GM19023 (cell line): ENCODE measurements at regions not wholly inside any gene's neighbourhood (a gene's known extent, or its start where the extent isn't known, plus 50 kb on each side); places are given as distances from the start of the nearest gene placed in this dataset.

ENCODE experiments used
- ATAC-seq: cut with Tn5 transposase; IDR thresholded peaks from one replicate; pipeline ENCODE4 v1.9.1; 2021; ENCODE audit warnings: mild to moderate bottlenecking, moderate library complexity; ENCODE audit not compliant: unreplicated experiment

DNA sequence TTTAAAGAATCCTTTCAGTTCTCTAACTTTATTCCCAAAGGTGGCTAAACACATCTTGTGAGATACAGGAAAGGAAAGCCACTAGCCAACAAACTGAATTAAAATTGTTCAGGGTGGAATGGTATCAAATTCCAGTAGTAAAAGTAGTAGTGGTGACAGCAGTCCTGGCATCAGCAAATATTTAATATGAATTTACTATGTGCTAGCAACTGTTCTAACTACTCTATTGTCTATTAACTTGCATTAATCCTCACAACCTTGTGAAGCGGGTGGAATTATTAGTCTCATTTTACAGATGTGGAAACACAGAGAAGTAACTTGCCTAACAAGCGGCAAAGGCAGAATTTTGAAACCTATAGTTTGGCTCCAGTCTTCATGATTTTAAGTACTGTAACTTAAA, 130.1 kb downstream of the KLF12 start:
- no peak for ATAC-seq

DNA sequence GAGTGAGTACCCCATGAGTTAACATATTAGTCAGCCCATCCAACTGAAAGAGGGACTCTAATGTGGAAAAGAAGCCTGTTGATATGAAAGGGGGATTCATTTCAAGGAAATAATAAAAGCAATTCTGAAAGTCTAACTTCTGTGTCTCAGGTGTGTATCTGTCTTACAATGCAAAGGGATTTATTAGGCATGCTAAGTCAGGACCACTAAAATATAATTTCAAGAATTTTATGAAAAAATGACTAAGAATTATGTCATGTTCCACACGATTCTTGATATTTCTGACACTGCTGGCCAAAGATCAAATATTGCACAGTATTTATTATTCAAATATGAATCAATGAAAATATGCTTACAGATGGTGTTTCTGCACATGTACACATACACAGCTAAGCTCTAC, 130.8 kb downstream of the KLF12 start:
- no peak for ATAC-seq

DNA sequence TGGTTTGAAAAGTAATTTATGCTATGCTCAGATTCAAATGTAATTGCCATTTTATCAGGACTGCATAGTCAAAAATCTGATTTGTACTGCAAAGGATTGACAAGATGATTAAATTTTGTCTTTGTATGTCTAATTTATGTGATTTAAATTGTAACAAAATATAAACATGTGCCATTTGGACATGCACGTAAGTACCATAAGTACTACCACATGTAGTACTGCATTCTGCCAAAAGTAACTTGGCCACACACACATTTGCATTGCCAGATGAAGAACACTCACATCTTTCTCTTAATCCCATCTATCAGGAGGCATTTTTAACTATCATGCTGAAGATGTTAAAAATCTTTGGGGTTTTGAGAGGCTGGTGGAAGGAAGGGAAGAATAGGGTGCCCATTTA, 133.3 kb downstream of the KLF12 start:
- ATAC-seq, result no peak

DNA sequence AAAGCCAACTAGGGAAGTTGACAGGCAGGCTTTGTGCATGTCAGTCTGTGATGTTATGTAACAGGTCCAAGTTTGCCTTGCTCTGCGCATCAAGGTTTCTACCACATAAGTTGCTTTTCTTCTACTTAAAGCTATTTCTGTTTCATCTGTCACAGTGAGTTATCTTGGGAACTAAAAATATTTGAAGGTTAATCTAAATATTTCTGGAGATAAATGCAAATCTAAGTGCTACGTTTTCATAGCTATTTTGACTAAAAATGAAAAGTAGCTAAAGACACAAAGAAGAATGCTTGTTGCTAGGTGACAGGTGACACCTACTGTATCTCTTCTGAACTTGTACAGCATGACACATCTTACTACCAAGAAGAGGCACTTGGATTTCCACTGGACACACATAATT, 135.6 kb downstream of the KLF12 start:
- peak; percentile 78 for ATAC-seq

DNA sequence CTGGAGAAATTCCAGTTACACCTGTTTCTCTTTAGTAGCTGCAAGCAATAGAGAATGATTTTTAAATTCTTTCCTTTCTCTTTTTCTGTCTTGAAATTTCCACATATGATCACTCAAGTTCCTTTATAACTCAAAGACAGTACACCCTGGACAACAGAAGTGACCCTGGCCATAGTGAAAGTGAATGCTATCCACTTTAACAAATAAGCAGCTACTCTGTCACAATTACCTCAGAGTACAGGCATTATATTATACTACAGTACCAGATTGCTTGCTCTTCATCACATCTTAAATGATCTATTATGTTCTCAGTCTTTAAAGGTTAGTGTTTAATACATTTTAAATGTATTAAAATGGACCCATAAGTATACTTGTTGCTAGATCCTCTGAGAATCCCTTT, 136.2 kb downstream of the KLF12 start:
- ATAC-seq, result no peak

DNA sequence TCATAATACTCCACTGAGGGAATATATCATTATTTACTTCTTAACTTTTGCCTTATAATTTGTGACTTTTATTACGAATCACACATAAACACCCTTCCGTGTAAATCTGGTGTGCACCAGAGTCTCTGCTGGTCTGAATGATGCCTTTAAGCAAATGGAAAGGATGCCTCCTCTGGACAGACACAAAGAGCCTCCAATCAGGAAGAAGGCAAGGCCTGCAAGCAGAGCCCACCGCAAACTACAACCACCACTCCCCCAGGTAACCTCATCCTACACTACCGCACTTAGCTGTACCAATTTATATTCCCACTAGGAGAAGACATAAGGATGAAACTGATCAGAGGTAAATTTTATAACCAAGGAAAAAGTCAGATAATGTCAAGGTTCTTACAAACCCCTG, 137.6 kb downstream of the KLF12 start:
- ATAC-seq, result no peak

DNA sequence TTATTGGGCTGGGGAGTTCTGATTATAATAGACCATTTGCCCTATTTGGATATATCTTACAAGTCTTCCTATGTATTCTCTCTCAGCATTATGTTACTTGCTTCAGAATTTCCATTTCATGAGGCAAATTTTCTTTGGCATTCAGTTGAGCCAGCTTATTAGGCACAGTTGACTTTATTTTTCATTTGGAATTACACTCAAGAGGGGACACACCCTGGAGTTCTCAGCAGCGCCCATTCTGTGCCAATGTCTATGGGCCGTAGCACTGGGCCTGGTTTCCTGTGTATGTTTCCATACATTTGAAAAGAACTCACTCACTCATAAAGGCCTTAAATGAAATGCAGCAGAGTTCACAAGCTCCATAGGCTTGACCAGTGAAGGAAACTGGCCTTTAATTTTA, 138.5 kb downstream of the KLF12 start:
- no peak for ATAC-seq

DNA sequence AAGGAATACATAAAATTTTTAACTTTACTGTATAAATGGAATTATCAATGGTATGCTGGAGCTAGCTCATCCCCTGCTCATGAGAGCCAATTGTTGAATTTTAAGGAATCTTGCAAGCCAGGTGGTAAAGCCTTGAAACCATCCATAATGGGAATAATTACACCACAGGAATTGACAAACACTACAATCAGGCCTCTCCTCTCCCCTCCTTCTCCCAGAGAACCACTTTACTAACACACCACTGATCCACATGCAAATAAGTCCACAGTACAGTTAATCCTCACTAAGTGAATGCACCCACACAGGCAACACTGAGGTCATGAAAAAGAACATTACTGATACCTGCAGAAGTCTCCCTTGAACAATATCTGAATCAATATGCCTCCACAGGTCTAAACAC, 140.5 kb downstream of the KLF12 start:
- no peak for ATAC-seq

DNA sequence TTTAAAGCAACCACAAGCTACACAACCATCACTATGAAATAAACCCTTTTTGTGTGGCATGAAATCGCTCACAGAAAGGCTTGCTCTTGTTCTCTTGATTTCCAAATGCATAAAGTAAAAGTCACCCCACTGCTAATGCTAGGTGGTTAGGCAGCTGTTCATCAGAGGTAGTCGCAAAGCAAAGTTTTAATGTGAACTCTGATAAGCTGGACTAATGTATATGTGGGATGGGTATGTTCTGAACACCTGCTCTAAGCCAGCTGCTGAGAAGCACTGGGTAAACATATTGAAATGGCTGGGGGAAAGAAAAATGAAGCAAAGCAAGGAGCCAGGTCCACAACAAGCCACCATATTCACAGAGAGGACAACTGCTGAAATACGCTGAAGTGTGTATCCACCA, 142.3 kb downstream of the KLF12 start:
- no peak for ATAC-seq

DNA sequence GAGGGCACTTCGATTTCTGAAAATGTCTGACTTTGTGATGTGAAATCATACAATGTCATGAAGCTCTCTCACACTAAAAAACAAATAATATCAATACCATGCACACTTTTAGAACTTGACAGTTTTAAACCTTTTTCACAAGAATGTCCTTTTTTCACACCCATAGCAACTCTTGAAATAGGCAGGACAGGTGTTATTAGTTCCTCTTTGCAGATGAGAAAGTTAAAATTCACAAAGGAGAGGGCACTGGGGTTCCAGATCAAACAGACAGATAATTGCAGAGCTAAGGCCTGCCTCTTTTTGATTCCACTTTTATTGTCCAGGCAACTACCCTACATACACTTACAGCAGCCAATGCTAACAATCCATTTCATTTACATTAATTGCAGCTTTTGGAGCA, 142.8 kb downstream of the KLF12 start:
- no peak for ATAC-seq

DNA sequence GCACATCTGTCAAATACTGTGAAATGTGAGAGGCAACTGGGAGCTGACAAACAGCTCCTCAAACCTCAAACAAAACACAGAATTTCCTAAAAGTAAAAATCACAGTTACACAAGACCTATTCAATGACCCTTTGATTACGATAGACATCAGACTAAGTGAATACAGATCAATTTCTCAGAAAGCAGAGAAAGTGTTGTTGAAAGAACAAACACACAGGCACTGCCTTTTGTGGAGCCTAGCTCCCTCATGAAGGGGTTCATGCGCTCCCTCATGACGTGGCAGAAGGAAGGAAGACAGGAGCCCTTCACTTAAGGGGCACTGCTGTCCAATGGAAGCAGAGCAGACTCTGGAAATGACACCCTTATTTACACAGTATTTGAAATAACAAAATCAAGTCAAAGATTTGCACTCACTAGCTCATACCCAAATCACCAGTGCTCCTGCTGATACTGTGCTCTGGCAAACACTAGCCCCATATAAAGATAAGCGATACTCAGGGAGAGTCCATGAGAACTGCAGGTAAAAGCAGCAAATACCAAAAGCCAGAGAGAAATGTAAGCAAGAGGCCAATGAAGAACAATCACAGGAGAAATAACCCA, 144.9 kb downstream of the KLF12 start:
- ATAC-seq, result no peak

DNA sequence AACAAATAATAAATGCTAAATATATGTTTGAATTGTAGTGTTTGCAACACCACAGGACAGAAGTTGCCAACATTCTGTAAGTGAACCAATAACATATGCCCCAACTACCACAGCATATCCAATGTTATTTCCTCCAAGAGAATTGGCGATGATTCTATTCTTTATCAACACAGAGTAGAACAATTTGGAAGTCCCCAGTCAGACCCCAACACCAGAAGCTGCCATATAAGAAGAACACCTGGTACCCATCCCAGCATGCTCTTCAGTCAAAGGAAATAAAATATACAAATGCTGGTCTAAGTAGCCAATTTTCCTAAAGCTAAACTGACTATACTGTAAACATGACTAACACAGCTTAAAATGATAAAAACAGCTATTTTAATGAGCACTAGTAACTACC, 145.7 kb downstream of the KLF12 start:
- no peak for ATAC-seq

DNA sequence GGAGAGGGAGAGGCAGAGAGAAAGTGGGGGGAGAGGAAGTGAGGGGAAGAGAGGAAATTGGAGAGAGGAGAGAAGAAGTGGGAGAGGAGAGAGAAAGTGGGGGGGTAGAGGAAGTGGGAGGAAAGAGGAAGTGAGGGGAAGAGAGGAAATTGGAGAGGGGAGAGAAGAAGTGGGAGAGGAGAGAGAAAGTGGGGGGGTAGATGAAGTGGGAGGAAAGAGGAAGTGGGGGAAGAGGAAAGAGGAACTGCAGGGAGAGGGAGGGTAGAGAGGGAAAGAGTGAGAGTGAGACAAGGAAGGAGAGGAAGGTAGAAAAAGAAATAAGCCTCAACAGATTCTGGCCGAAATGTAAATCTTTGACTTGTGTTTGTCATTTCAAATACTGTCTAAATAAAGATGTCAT, 146.6 kb downstream of the KLF12 start:
- ATAC-seq, result no peak

DNA sequence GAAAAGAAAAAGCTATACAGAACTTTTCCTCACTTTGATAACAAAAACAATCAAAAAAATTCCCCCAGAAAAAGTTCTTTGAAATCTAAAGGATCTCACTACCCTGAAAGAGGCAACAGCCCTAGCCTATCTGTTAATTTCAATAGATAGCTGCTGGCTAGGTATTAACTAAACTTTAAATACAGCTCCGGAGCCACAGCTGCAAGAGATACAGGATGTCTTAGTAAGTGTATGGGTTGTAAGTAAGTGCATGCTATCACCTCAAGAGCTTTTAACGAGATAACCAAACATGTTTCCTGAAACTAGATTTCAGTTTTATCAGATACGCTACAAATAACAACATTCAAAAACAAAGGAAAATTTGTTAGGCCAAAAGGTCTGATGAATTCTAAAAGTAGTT, 148.4 kb downstream of the KLF12 start:
- no peak for ATAC-seq

DNA sequence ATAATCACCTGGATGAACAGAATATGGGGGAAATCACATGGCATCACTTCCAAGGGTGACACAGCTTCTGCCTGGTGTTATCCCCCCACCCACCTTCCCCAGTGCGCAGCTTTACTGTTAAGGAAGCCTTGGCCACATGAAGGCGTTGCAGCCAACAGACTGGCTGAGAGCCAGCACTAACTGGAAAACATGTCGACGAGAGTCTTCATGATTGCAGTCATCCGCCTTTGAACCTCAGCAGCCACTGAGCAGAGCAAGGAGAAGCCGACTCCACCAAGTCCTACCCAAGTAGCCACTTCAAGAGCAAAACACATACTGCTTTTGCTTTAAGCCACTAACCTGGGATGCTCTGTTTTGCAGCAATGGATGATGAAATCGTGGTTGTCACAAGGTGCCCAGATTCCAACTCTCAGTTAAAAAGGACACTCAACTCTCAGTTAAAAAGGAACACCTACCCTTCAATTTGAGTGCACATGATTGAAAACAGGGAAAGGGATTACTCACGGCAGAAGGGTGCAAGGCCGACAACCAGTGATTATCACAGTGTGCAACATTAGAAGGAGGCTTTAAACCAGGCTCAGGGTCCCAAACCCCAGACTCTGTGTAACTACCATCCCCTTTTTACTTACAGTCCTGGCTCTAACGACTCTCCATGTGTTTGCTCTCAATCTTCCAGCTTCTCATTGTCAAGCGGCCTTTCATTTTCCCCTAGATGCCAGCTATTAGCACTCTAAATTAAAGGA, 149.1 kb downstream of the KLF12 start:
- no peak for ATAC-seq

DNA sequence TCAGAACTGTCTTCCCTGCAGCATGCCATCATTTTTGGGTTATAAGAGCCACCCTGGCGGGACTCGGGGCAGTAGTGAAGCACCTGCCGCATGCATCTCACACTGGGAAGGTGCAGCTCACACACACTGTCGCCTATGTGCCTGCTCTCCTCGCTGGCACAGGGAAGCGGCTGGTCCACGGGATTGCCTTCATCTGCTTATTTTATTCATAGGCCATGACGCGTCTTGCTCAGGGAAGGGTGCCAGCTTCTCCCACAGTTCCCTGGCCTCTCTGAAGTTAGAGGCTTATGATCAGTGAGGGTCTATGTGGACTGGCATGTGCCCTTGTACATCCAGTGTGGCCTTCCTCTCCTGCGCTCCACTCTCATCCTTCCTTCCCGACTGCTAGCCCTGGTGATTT, 150.0 kb downstream of the KLF12 start:
- no peak for ATAC-seq

DNA sequence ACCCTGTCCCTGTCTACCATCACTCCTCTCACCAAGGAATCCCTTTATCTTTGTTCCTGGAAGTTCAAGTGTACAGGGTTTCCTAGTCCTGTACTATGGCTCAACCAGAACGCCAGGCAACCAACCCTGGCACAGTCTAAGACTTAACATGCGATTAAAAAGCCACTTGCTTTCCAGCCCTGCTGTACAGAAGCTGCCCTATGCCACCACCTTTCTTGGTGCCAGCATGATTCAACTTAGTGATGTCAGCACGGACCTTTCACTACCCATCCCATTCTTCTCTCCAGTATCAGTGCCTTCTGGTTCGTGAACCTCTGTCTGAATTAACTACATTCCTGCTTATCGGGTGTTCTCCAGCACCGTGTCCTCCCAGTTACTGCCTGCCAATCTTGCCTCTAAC, 151.1 kb downstream of the KLF12 start:
- no peak for ATAC-seq

DNA sequence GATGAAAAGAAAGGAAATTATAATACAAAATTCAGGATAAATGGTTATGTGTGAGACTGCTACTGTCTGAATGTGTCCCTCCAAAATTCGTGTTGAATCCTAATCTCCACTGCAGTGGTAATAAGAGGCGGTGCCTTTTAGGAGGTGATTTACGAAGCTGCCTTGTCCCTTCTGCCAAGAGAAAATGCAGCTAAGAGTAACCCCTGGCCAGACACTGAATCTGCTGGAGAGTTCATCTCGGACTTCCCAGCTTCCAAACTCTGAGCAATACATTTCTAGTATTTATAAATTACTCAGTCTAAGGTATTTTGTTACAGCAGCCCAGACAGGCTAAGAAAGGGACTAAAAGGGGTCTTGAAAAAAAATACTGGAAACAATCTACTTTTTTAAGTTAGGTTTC, 152.6 kb downstream of the KLF12 start:
- no peak for ATAC-seq

DNA sequence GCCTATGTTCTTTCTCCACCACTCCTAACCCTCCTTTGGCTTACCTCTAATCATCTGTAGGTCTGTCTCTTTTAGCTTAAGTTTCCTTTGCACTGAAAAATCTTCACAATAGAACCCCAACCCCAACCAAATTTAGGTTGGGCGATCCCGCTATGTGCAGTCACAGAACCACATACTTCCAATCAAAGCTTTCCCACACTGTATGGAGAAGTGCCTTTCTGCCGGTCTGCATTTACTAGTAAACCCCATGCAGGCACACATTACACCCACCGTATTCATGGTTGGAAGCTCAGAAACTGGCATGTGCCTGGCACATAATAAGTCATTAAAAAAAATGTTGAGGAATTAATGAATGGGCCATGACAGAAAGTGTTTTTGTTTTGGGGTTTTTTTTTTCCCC, 158.4 kb downstream of the KLF12 start:
- no peak for ATAC-seq

DNA sequence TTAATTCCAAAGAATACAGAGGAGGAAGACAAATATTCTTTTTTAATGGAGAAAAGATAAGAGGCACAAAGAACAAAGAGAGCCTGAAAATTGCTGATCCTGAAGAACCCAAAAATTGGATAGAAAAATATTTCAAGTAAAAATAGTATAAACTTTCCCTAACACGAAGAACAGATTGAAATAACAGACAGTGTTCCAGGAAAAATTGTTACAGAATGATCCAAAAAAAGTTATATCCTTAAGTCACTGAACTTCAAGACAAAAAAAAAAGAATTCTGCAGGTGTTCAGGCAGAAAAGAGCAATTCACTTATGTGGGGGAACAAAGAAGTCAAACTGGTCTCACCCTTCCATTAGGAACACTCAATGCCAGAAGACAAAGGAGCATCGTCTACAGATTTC, 160.2 kb downstream of the KLF12 start:
- ATAC-seq, result no peak

DNA sequence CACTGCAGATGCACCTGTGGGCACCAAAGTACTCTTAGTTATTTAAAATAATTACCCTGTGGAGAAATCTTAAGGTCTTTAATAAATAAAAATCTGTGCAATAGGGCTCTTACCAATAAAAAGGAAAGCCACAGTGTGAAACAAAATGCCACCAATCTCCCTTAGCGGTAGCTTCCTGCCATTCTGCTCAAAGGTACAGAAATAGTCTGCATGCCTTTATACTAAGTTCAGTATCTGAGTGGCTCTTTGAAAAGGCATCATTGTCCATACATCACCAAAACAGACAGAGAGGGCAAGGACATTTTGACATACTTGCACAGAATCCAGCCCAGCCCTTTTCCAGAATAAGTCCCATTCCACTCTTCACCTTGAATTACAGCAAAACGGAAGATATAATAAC, 161.0 kb downstream of the KLF12 start:
- ATAC-seq, result no peak

DNA sequence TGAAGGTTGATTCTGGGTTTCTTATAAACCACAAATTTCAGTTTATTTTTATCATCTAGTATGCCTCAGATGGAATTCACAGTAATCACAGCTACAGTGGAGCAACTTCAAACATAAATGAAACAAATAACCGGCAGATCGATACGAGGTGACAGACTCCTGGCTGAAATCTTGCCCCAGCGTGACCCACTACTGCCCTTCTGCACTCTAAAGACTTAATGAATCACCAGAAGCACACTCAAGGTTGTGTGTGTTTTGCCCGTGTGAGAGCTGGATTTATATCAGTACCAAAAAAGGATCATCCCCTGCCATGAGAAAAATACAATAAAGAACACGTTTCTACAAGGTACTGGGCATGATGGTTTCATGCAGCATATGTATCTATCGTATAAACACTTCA, 161.7 kb downstream of the KLF12 start:
- no peak for ATAC-seq

DNA sequence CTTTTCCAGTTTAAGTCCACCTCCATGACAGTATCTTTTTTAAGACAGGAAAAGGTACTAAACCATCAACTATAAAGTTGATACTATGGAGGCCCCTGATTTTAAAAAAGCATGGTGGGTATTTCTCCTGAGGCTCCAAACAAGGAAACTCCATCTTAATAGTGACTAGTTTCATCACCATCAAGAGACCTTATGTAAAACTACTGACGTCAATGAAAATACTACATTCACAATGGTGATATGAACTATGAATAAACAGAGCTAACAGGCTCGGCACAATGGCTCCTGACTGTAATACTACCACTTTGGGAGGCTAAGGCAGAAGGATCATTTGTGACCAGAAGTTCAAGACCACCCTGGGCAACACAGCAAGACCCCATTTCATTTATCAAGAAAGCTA, 162.7 kb downstream of the KLF12 start:
- ATAC-seq, result no peak
